SK-N-SH treated with all-trans-retinoic acid at 6 μM for 48 hours (cell line): ENCODE measurements at regions not wholly inside any gene's neighbourhood (a gene's known extent, or its start where the extent isn't known, plus 50 kb on each side); places are given as distances from the start of the nearest gene placed in this dataset.

Source experiments
- ATAC-seq: fragments of 200-7000 bp; cut with Tn5 transposase; 3 replicates; pipeline ENCODE4 v1.9.1; 2020; ENCODE audit warnings: mild to moderate bottlenecking, moderate library complexity
- ARNTL ChIP-seq: fragments of 450-650 bp; formaldehyde crosslinking; IDR thresholded peaks from 2 replicates; pipeline ENCODE4 v1.5.0; 2020; ENCODE audit warnings: low read depth, mild to moderate bottlenecking, moderate library complexity, borderline replicate concordance
- BACH2 ChIP-seq: fragments of 250-450 bp; sonication (Bioruptor Pico); IDR thresholded peaks from 2 replicates; pipeline ENCODE4 v1.9.0; 2021; ENCODE audit warnings: mild to moderate bottlenecking, borderline replicate concordance
- CREB5 ChIP-seq: fragments of 250-450 bp; sonication (Bioruptor Pico); IDR thresholded peaks from 2 replicates; pipeline ENCODE4 v1.5.1; 2020; ENCODE audit warnings: low read depth, mild to moderate bottlenecking, moderate library complexity
- CSDC2 ChIP-seq: fragments of 250-450 bp; sonication (Bioruptor Pico); IDR thresholded peaks from 2 replicates; pipeline ENCODE4 v1.5.0; 2020; ENCODE audit warnings: mild to moderate bottlenecking, moderate library complexity
- CSRNP3 ChIP-seq: fragments of 250-450 bp; sonication (Bioruptor Pico); IDR thresholded peaks from 2 replicates; pipeline ENCODE4 v1.5.1; 2021; ENCODE audit warnings: mild to moderate bottlenecking, moderate library complexity
- ESRRG ChIP-seq: fragments of 250-450 bp; sonication (Bioruptor Pico); IDR thresholded peaks from 2 replicates; pipeline ENCODE4 v1.6.1; 2021; ENCODE audit warnings: mild to moderate bottlenecking
- GLIS3 ChIP-seq: fragments of 250-450 bp; sonication (Bioruptor Pico); IDR thresholded peaks from 2 replicates; pipeline ENCODE4 v1.5.0; 2020; ENCODE audit warnings: mild to moderate bottlenecking, moderate library complexity
- ISL1 ChIP-seq: fragments of 250-450 bp; sonication (Bioruptor Pico); IDR thresholded peaks from 2 replicates; pipeline ENCODE4 v2.1.2; 2022; ENCODE audit warnings: mild to moderate bottlenecking, moderate library complexity
- OSR1 ChIP-seq: fragments of 250-450 bp; sonication (Bioruptor Pico); IDR thresholded peaks from 2 replicates; pipeline ENCODE4 v1.8.0; 2022; ENCODE audit warnings: moderate library complexity, mild to moderate bottlenecking, inconsistent platforms
- PATZ1 ChIP-seq: fragments of 250-450 bp; sonication (Bioruptor Pico); IDR thresholded peaks from 2 replicates; pipeline ENCODE4 v1.8.0; 2020; ENCODE audit warnings: mild to moderate bottlenecking, moderate library complexity, borderline replicate concordance
- PPARA ChIP-seq: fragments of 250-450 bp; sonication (Bioruptor Pico); IDR thresholded peaks from 2 replicates; pipeline ENCODE4 v1.5.0; 2020; ENCODE audit warnings: mild to moderate bottlenecking, borderline replicate concordance
- TOX ChIP-seq: fragments of 250-450 bp; sonication (Bioruptor Pico); IDR thresholded peaks from 2 replicates; pipeline ENCODE4 v1.8.0; 2021; ENCODE audit warnings: mild to moderate bottlenecking, moderate library complexity, borderline replicate concordance
- TSHZ2 ChIP-seq: fragments of 250-450 bp; sonication (Bioruptor Pico); IDR thresholded peaks from 2 replicates; pipeline ENCODE4 v1.5.0; 2020; ENCODE audit warnings: mild to moderate bottlenecking, moderate library complexity
- ZC3H10 ChIP-seq: fragments of 250-450 bp; sonication (Bioruptor Pico); IDR thresholded peaks from 2 replicates; pipeline ENCODE4 v1.5.1; 2021; ENCODE audit warnings: mild to moderate bottlenecking, moderate library complexity
- ZFP3 ChIP-seq: fragments of 250-450 bp; sonication (Bioruptor Pico); IDR thresholded peaks from 2 replicates; pipeline ENCODE4 v1.5.0; 2020; ENCODE audit warnings: mild to moderate bottlenecking, moderate library complexity
- ZFP30 ChIP-seq: fragments of 450-650 bp; formaldehyde crosslinking; IDR thresholded peaks from 2 replicates; pipeline ENCODE4 v1.5.0; 2022; ENCODE audit warnings: mild to moderate bottlenecking, moderate library complexity
- ZNF565 ChIP-seq: fragments of 450-650 bp; formaldehyde crosslinking; conservative IDR thresholded peaks from 2 replicates; pipeline ENCODE4 v1.5.0; 2020; ENCODE audit warnings: low read depth, mild to moderate bottlenecking, moderate library complexity
- ZNF8 ChIP-seq: fragments of 450-650 bp; formaldehyde crosslinking; IDR thresholded peaks from 2 replicates; pipeline ENCODE4 v1.5.0; 2020; ENCODE audit warnings: mild to moderate bottlenecking, moderate library complexity

- TF ChIP-seq BACH2 (CRISPR knock-in tag) (no peak), GLIS3 (CRISPR knock-in tag) (no peak), CSDC2 (CRISPR knock-in tag) (no peak), PPARA (CRISPR knock-in tag) (no peak), ISL1 (no peak), ZC3H10 (CRISPR knock-in tag) (no peak), ARNTL (CRISPR knock-in tag) (no peak), CSRNP3 (CRISPR knock-in tag) (no peak)
- TF ChIP-seq, all 23 proteins: peak for 0
Observed at GRCh38 chrX:39519566-39520301, 578.0 kb downstream of the BCOR start.

GRCh38 chrX:39525758-39526157 lies 572.0 kb downstream of the BCOR start:
- no peak for TF ChIP-seq ZFP3 (CRISPR knock-in tag)
- TF ChIP-seq ARNTL (CRISPR knock-in tag) = no peak
- no peak for TF ChIP-seq ESRRG (CRISPR knock-in tag)
- TF ChIP-seq, all 23 proteins: peak for 0
- ATAC-seq = no peak

More at GRCh38 chrX:39519566-39520301, 578.0 kb downstream of the BCOR start:
- ATAC-seq = no peak

GRCh38 chrX:39527025-39527424 lies 570.7 kb downstream of the BCOR start:
- ATAC-seq = no peak
- TF ChIP-seq ZFP30 (CRISPR knock-in tag) (no peak), ZNF565 (no peak)

GRCh38 chrX:39528161-39528916 lies 569.4 kb downstream of the BCOR start:
- ATAC-seq = no peak

More at GRCh38 chrX:39528161-39528916, 569.4 kb downstream of the BCOR start:
- no peak for TF ChIP-seq TOX (CRISPR knock-in tag)
- TF ChIP-seq CREB5 (CRISPR knock-in tag) = no peak
- TF ChIP-seq ZFP30 (CRISPR knock-in tag) = no peak
- no peak for TF ChIP-seq PPARA (CRISPR knock-in tag)
- no peak for TF ChIP-seq ISL1
- no peak for TF ChIP-seq TSHZ2
- no peak for TF ChIP-seq ARNTL (CRISPR knock-in tag)
- no peak for TF ChIP-seq ESRRG (CRISPR knock-in tag)
- no peak for TF ChIP-seq PATZ1
- TF ChIP-seq OSR1 = no peak
- no peak for TF ChIP-seq ZNF8
